CD4-positive, CD25-positive, alpha-beta regulatory T cell (primary cell): ENCODE measurements at regions not wholly inside any gene's neighbourhood (a gene's known extent, or its start where the extent isn't known, plus 50 kb on each side); places are given as distances from the start of the nearest gene placed in this dataset.
"Not testable (repeated sequence)": the region's sequence is repeated elsewhere in the genome, so short reads cannot be mapped to it uniquely, and the experiment has no call there.

Experiments used
- ATAC-seq, 2 donors: fragments of 150-1000 bp; cut with Tn5 transposase; one replicate each; pipeline ENCODE4 v1.10.0; 2021; ENCODE audit warnings: low read depth in 2 of 2, moderate number of reproducible peaks in 2 of 2, moderate library complexity in 1 of 2
- DNase-seq, 3 donors: peaks; one replicate each; pipeline versions ENCODE4 v3.0.0 to v3.0.0-alpha.2; 2012 to 2022; ENCODE audit warnings: mixed read lengths in 1 of 3
- H3K27ac ChIP-seq: one replicate; pipeline ENCODE4 v1.7.0; 2013; ENCODE audit warnings: mild to moderate bottlenecking, low read length; ENCODE audit not compliant: insufficient read depth, poor library complexity, severe bottlenecking
- H3K27me3 ChIP-seq: one replicate; pipeline ENCODE4 v1.7.0; 2013; ENCODE audit warnings: low read length; ENCODE audit not compliant: control insufficient read depth, insufficient read depth
- H3K36me3 ChIP-seq: one replicate; pipeline ENCODE4 v1.7.0; 2013; ENCODE audit warnings: mild to moderate bottlenecking, low read length, moderate library complexity; ENCODE audit not compliant: control insufficient read depth, insufficient read depth
- H3K4me1 ChIP-seq: 2 replicates; pipeline ENCODE4 v1.7.0; 2013; ENCODE audit warnings: mild to moderate bottlenecking, low read length; ENCODE audit not compliant: insufficient read depth, control insufficient read depth, poor library complexity, severe bottlenecking
- H3K4me3 ChIP-seq: one replicate; pipeline ENCODE4 v1.7.0; 2013; ENCODE audit warnings: low read depth, mild to moderate bottlenecking, low read length, moderate library complexity
- H3K9me3 ChIP-seq, 2 experiments: 1 replicate in 1 of 2; 2 replicates in 1 of 2; pipeline ENCODE4 v1.7.0; 2013; ENCODE audit warnings: low read length in 2 of 2, mild to moderate bottlenecking in 1 of 2, moderate library complexity in 1 of 2; ENCODE audit not compliant: control insufficient read depth in 2 of 2
- H3K27ac Mint-ChIP-seq, 3 donors: one replicate each; pipeline ENCODE4 v1.8.0; 2020 to 2022; ENCODE audit warnings: mild to moderate bottlenecking in 3 of 3, mixed read lengths in 3 of 3, moderate library complexity in 2 of 3
- H3K27me3 Mint-ChIP-seq: one replicate; pipeline ENCODE4 v1.8.0; 2022; ENCODE audit warnings: mild to moderate bottlenecking, mixed read lengths
- H3K36me3 Mint-ChIP-seq: one replicate; pipeline ENCODE4 v1.8.0; 2020; ENCODE audit warnings: mixed read lengths
- H3K4me1 Mint-ChIP-seq, 4 donors: one replicate each; pipeline ENCODE4 v1.8.0; 2020 to 2022; ENCODE audit warnings: mixed read lengths in 4 of 4, mild to moderate bottlenecking in 1 of 4
- H3K4me3 Mint-ChIP-seq, 4 donors: one replicate each; pipeline ENCODE4 v1.8.0; 2020 to 2022; ENCODE audit warnings: mild to moderate bottlenecking in 4 of 4, mixed read lengths in 4 of 4, moderate library complexity in 3 of 4
- H3K9me3 Mint-ChIP-seq, 7 donors: one replicate each; pipeline ENCODE4 v1.8.0; 2020 to 2022; ENCODE audit warnings: mixed read lengths in 7 of 7, mild to moderate bottlenecking in 3 of 7, moderate library complexity in 2 of 7

DNA sequence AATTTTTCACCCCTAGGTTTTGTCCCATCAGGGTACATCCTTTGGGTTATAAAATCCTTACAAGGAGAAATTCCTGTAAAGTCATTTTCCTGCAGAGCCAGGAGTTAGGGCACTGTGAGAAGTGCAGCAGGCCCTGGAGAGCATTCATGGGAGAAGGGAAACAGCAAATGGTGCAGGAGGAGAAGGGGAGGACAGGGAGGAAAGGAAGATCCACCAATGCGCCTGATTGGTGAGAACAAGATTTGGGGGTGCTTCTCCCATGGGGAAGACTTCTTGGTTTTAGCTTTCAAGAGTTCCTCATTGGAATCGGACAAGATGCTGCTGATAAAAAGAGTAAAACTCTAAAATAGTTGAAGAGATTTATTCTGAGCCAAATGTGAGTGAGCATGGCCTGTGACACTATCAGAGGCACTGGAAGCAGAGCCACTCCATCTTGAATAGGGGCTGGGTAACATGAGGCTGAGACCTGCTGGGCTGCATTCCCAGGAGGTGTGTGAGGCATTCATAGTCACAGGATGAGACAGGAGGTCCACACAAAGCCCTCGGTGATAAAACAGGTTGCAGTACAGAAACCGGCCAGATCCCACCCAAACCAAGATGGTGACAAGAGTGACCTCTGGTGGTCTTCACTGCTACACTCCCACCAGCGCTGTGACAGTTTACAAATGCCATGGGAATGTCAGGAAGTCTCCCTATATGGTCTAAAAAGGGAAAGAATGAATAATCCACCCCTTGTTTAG lies 305.5 kb upstream of the USP9Y start:
- not testable (repeated sequence) for H3K27me3 Mint-ChIP-seq, H3K36me3 Mint-ChIP-seq, ATAC-seq, H3K9me3 ChIP-seq, H3K27ac Mint-ChIP-seq, H3K4me3 ChIP-seq, H3K36me3 ChIP-seq, DNase-seq, H3K4me1 Mint-ChIP-seq, H3K4me3 Mint-ChIP-seq, H3K27me3 ChIP-seq, H3K4me1 ChIP-seq, H3K27ac ChIP-seq, H3K9me3 Mint-ChIP-seq

DNA sequence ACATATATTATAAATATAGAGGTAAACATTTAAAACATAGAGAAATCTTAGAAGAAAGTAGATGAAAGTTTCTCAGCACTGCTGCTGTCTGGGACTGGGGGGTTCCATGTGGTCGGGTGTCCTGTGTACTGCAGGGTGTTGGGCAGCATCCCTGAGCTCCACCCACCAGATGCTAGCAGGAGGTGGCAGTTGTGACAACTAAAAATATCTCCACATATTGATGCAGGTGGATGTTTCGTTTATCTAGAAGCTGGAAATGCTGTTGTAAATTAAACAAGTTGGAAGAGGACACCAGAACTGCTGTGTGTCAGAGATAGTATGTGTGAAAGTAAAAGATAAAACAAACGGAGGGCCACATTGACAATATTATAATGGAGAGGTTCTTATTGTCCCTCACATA lies 297.1 kb upstream of the USP9Y start:
- ATAC-seq (no peak), DNase-seq (no peak)
- H3K4me3 ChIP-seq: no peak overlapping the region
- Mint-ChIP-seq H3K27ac (no peak overlapping the region), H3K4me1 (no peaks in the 10 kb centered on the region), H3K27me3 (no peaks in the 10 kb centered on the region), H3K9me3 (peaks cover 0 to 3% (median 0%) of the 10 kb centered on the region in 7 donors), H3K36me3 (no peaks in the 10 kb centered on the region), H3K4me3 (no peak overlapping the region)
- H3K4me1 ChIP-seq: no peaks in the 10 kb centered on the region
- no peak overlapping the region for H3K27ac ChIP-seq
- no peaks in the 10 kb centered on the region for H3K27me3 ChIP-seq
- H3K9me3 ChIP-seq: no peaks in the 10 kb centered on the region
- H3K36me3 ChIP-seq: no peaks in the 10 kb centered on the region

DNA sequence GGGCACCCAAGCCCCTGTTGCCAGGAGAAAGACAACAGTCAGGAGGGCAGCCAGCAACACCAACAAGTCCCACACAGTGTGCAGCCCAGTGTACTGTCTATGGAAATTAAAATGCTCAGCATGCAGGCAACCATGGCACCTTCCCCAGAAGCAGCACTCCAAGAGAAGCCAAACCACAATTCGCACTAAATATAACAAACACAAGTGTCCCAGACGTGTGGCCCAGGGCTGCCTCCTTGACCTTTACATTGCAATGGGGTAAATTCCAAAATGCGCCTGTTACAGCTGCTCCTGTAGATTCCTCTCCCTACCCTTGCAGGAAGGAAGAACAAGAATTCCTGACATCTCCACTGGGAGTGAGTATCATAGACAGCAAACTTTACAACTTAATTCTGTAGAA lies 292.8 kb upstream of the USP9Y start:
- Mint-ChIP-seq H3K27me3 (no peaks in the 10 kb centered on the region), H3K36me3 (no peaks in the 10 kb centered on the region), H3K27ac (no peak overlapping the region), H3K9me3 (no peaks in the 10 kb centered on the region), H3K4me3 (no peak overlapping the region), H3K4me1 (no peaks in the 10 kb centered on the region)
- no peak overlapping the region for H3K4me3 ChIP-seq
- H3K27me3 ChIP-seq: no peaks in the 10 kb centered on the region
- no peaks in the 10 kb centered on the region for H3K4me1 ChIP-seq
- no peaks in the 10 kb centered on the region for H3K9me3 ChIP-seq
- ATAC-seq: no peak
- H3K27ac ChIP-seq: no peak overlapping the region
- DNase-seq: no peak
- H3K36me3 ChIP-seq: no peaks in the 10 kb centered on the region

DNA sequence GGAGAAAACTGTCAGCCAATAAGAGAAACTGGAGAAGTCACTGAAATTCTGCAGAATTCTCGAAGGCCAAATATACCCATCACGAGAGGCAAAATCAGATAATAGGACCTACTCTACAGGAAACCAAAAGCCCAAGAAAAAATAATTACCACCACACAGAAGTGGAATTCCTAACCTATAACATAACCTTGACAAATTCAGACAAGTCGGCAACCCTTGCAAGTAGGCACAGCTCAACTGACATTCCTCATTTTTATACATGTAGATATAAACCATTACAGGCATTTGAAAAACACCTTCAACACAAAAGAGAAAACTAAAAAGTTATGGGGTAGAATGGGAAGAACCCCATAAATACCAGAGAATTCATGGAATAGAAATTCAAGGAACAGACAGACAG lies 290.3 kb upstream of the USP9Y start:
- H3K4me1 ChIP-seq: no peaks in the 10 kb centered on the region
- H3K9me3 Mint-ChIP-seq: no peaks in the 10 kb centered on the region
- no peak overlapping the region for H3K27ac Mint-ChIP-seq
- H3K4me3 ChIP-seq: no peak overlapping the region
- DNase-seq: no peak
- H3K4me3 Mint-ChIP-seq: no peak overlapping the region
- H3K36me3 ChIP-seq: no peaks in the 10 kb centered on the region
- no peaks in the 10 kb centered on the region for H3K27me3 Mint-ChIP-seq
- no peak for ATAC-seq
- H3K27me3 ChIP-seq: no peaks in the 10 kb centered on the region
- no peaks in the 10 kb centered on the region for H3K4me1 Mint-ChIP-seq
- no peak overlapping the region for H3K27ac ChIP-seq
- H3K36me3 Mint-ChIP-seq: no peaks in the 10 kb centered on the region
- H3K9me3 ChIP-seq: no peaks in the 10 kb centered on the region

DNA sequence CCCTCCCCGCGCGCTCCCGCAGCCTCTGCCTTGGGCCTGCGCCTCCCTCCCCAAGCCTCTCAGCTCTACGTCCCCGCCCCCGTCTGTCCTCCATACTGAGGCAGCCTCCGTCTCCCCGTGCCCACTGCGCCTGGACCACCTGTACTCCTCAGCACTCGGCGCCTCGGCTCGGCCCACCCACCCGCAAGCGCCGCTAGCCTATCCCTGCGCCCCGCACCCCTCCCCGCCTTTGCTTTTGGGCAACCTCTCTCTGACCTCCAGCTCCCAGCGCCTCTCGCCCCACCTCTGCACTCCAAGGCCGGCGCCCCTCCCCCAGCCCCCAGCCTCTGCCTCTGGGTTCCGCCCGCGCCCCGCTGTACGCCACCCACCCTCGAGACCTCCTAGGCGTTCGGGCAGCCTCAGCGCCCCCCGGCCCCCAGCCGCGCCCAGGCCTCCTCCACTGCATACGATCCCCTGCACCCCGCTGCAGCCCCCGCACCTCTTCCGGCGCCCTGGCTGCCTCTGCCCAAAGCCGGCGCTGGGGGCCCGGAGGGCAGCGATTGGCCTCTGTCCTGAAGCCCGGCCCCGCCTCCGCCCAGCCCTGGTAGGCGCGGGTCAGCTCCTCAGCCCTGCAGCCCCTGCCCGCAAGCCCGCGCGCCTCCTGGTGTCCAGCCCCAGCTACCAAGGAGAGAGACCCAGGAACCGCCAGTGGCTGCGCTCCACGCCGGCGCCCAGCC lies 279.8 kb upstream of the USP9Y start:
- no peak for DNase-seq
- Mint-ChIP-seq H3K9me3 (no peaks in the 10 kb centered on the region), H3K4me1 (no peaks in the 10 kb centered on the region), H3K36me3 (no peaks in the 10 kb centered on the region), H3K4me3 (no peak overlapping the region), H3K27me3 (no peaks in the 10 kb centered on the region), H3K27ac (no peak overlapping the region)
- no peak for ATAC-seq
- Histone ChIP-seq H3K4me3 (no peak overlapping the region), H3K4me1 (no peaks in the 10 kb centered on the region), H3K36me3 (no peaks in the 10 kb centered on the region), H3K27ac (no peak overlapping the region), H3K9me3 (no peaks in the 10 kb centered on the region), H3K27me3 (no peaks in the 10 kb centered on the region)

DNA sequence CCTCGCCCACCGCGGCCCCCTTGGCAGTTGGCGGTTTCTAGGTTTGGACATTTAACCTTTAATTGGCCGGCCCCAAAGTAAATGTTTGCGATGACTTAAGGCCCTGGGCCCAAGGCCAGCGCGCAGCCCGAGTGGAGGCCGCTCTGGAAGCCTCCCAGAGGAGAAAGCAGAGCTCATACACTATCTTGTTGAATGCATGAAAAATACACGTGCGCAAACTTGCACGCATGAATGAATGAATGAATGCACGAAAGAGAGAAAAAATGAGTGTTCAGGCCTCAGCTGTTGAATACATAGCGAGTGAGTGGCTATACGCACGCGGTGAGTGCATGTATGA lies 279.3 kb upstream of the USP9Y start:
- no peaks in the 10 kb centered on the region for H3K36me3 ChIP-seq
- H3K27ac ChIP-seq: no peak overlapping the region
- Mint-ChIP-seq H3K27me3 (no peaks in the 10 kb centered on the region), H3K36me3 (no peaks in the 10 kb centered on the region), H3K27ac (no peak overlapping the region), H3K9me3 (no peaks in the 10 kb centered on the region), H3K4me1 (no peaks in the 10 kb centered on the region), H3K4me3 (no peak overlapping the region)
- DNase-seq (no peak), ATAC-seq (no peak)
- no peaks in the 10 kb centered on the region for H3K27me3 ChIP-seq
- no peak overlapping the region for H3K4me3 ChIP-seq
- H3K4me1 ChIP-seq: no peaks in the 10 kb centered on the region
- no peaks in the 10 kb centered on the region for H3K9me3 ChIP-seq

DNA sequence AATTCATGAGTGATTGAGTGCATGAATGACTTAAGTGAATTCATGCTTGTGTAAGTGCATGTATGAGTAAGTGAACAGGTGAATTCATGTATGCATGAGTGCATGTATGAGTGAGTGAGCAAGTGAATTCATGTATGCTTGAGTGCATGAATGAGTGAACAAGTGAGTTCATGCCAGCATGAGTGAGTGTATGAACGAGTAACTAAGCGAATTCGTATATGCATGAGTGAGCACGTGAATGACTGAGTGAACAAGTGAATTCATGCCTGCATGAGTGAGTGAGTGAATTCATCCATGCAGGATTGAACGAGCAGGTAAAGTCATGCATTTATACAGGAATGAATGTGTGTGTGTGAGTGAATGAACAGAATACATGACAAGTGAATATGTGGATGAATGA lies 278.5 kb upstream of the USP9Y start:
- no peak overlapping the region for H3K4me3 Mint-ChIP-seq
- H3K4me1 Mint-ChIP-seq: no peaks in the 10 kb centered on the region

More for the DNA sequence above, 278.5 kb upstream of the USP9Y start:
- Mint-ChIP-seq H3K27ac (no peak overlapping the region), H3K9me3 (no peaks in the 10 kb centered on the region), H3K36me3 (no peaks in the 10 kb centered on the region), H3K27me3 (no peaks in the 10 kb centered on the region)
- H3K36me3 ChIP-seq: no peaks in the 10 kb centered on the region
- no peak overlapping the region for H3K27ac ChIP-seq
- no peak overlapping the region for H3K4me3 ChIP-seq
- no peak for ATAC-seq
- DNase-seq: no peak
- no peaks in the 10 kb centered on the region for H3K27me3 ChIP-seq
- no peaks in the 10 kb centered on the region for H3K4me1 ChIP-seq
- no peaks in the 10 kb centered on the region for H3K9me3 ChIP-seq
